T-cell (primary cell): ENCODE measurements at regions not wholly inside any gene's neighbourhood (a gene's known extent, or its start where the extent isn't known, plus 50 kb on each side); places are given as distances from the start of the nearest gene placed in this dataset.

Experiments used
- ATAC-seq, 4 experiments: fragments of 200-7000 bp in 3 of 4; fragments of 150-1000 bp in 1 of 4; cut with Tn5 transposase; replicated peaks in 1 of 4; 1 replicate in 3 of 4; 2 replicates in 1 of 4; pipeline ENCODE4 v1.10.0; 2021; ENCODE audit warnings: moderate library complexity in 3 of 4, mild to moderate bottlenecking in 2 of 4, moderate number of reproducible peaks in 1 of 4
- CTCF ChIA-PET, 2 donors: fragments of 300-600 bp; sonication (Branson Sonifier 250); formaldehyde crosslinking; loops; one replicate each; lab custom pipeline; 2022; ENCODE audit warnings: antibody characterized with exemption in 2 of 2; lab: Charles Lee
- POLR2A ChIA-PET, 2 donors: fragments of 300-600 bp; sonication (Branson Sonifier 250); formaldehyde crosslinking; loops; one replicate each; lab custom pipeline; 2022; ENCODE audit warnings: antibody characterized with exemption in 2 of 2; lab: Charles Lee
- DNase-seq, 35 experiments: peaks; one replicate each; pipeline versions ENCODE4 v3.0.0 to v3.0.0-alpha.2; 2013 to 2023
- H3K27ac ChIP-seq: one replicate; pipeline ENCODE4 v1.5.1; 2013; ENCODE audit warnings: low read length
- H3K27me3 ChIP-seq, 2 experiments: replicated peaks in 1 of 2; 1 replicate in 1 of 2; 2 replicates in 1 of 2; pipeline versions ENCODE4 v1.6.1 to v1.7.0; 2013; ENCODE audit warnings: low read length in 1 of 2, mixed read lengths in 1 of 2; ENCODE audit not compliant: control insufficient read depth in 2 of 2, insufficient read depth in 2 of 2; ENCODE audit errors: extremely low read depth in 1 of 2
- H3K36me3 ChIP-seq, 2 donors: 1 replicate in 1 of 2; 2 replicates in 1 of 2; pipeline versions ENCODE4 v1.6.1 to v1.7.0; 2013; ENCODE audit warnings: low read length in 1 of 2; ENCODE audit not compliant: control insufficient read depth in 2 of 2, insufficient read depth in 1 of 2; ENCODE audit errors: extremely low read depth in 1 of 2
- H3K4me1 ChIP-seq, 2 experiments: 1 replicate in 1 of 2; 2 replicates in 1 of 2; pipeline versions ENCODE4 v1.6.1 to v1.7.0; 2013; ENCODE audit warnings: low read length in 2 of 2, mixed read lengths in 1 of 2; ENCODE audit not compliant: insufficient read depth in 2 of 2, control insufficient read depth in 1 of 2; ENCODE audit errors: extremely low read depth in 1 of 2
- H3K4me3 ChIP-seq, 2 donors: 1 replicate in 1 of 2; 2 replicates in 1 of 2; pipeline versions ENCODE4 v1.5.1 to v1.7.0; 2013; ENCODE audit warnings: mild to moderate bottlenecking in 2 of 2, low read length in 1 of 2, moderate library complexity in 1 of 2; ENCODE audit not compliant: control insufficient read depth in 1 of 2; ENCODE audit errors: extremely low read depth in 1 of 2
- H3K9me3 ChIP-seq: 2 replicates; pipeline ENCODE4 v1.7.0; 2013
- H3K27ac Mint-ChIP-seq, 2 donors: one replicate each; pipeline ENCODE4 v1.8.0; 2020 to 2021; ENCODE audit warnings: mild to moderate bottlenecking in 2 of 2, mixed read lengths in 2 of 2
- H3K27me3 Mint-ChIP-seq, 2 donors: one replicate each; pipeline ENCODE4 v1.8.0; 2021 to 2022; ENCODE audit warnings: mixed read lengths in 2 of 2
- H3K36me3 Mint-ChIP-seq: one replicate; pipeline ENCODE4 v1.8.0; 2021; ENCODE audit warnings: mixed read lengths
- H3K4me1 Mint-ChIP-seq, 3 donors: one replicate each; pipeline ENCODE4 v1.8.0; 2020 to 2022; ENCODE audit warnings: mixed read lengths in 3 of 3, mild to moderate bottlenecking in 1 of 3
- H3K4me3 Mint-ChIP-seq, 3 donors: one replicate each; pipeline ENCODE4 v1.8.0; 2020 to 2022; ENCODE audit warnings: mild to moderate bottlenecking in 3 of 3, mixed read lengths in 3 of 3, moderate library complexity in 3 of 3
- H3K9me3 Mint-ChIP-seq, 3 donors: one replicate each; pipeline ENCODE4 v1.8.0; 2020 to 2022; ENCODE audit warnings: mixed read lengths in 3 of 3
- WGBS: methylation state at CpG from one replicate; pipeline ENCODE4 v1.1.5; 2013; ENCODE audit warnings: missing lambda C conversion rate; ENCODE audit not compliant: insufficient coverage; 5-methylcytosine and 5-hydroxymethylcytosine counted together

- H3K27me3 ChIP-seq = no peaks in the 10 kb centered on the region
- POLR2A ChIA-PET = no interaction called here
- no peaks in the 10 kb centered on the region for H3K9me3 ChIP-seq
- H3K36me3 Mint-ChIP-seq = no peaks in the 10 kb centered on the region
- no peak overlapping the region for H3K4me3 ChIP-seq
- 71% methylated on average over 1 of the region's 6 CpGs for WGBS
- H3K36me3 ChIP-seq = no peaks in the 10 kb centered on the region
- no peaks in the 10 kb centered on the region for H3K4me1 Mint-ChIP-seq
- no peaks in the 10 kb centered on the region for H3K4me1 ChIP-seq
- no peak overlapping the region for H3K27ac Mint-ChIP-seq
- H3K9me3 Mint-ChIP-seq = peaks cover 6 to 16% (median 10%) of the 10 kb centered on the region in 3 donors
- no peaks in the 10 kb centered on the region for H3K27me3 Mint-ChIP-seq
- no peak overlapping the region for H3K4me3 Mint-ChIP-seq
- CTCF ChIA-PET = no interaction called here
- ATAC-seq (no peak), DNase-seq (no peak)
- H3K27ac ChIP-seq = no peak overlapping the region
These were observed 463.6 kb upstream of the SOX9 start for GRCh38 chr17:71656964-71657858.

GRCh38 chr17:71658996-71659395 lies 461.8 kb upstream of the SOX9 start:
- no peak overlapping the region for H3K27ac Mint-ChIP-seq
- no peaks in the 10 kb centered on the region for H3K9me3 ChIP-seq
- no peak overlapping the region for H3K27ac ChIP-seq
- no peaks in the 10 kb centered on the region for H3K4me1 ChIP-seq
- POLR2A ChIA-PET = no interaction called here
- H3K36me3 Mint-ChIP-seq = no peaks in the 10 kb centered on the region
- 82% methylated on average over 6 of the region's 9 CpGs for WGBS
- H3K4me3 ChIP-seq = no peak overlapping the region
- CTCF ChIA-PET = no interaction called here
- no peaks in the 10 kb centered on the region for H3K4me1 Mint-ChIP-seq
- no peak for DNase-seq
- no peak overlapping the region for H3K4me3 Mint-ChIP-seq
- no peak for ATAC-seq
- H3K27me3 Mint-ChIP-seq = no peaks in the 10 kb centered on the region
- no peaks in the 10 kb centered on the region for H3K36me3 ChIP-seq
- H3K27me3 ChIP-seq = no peaks in the 10 kb centered on the region
- H3K9me3 Mint-ChIP-seq = peaks cover 2 to 16% (median 10%) of the 10 kb centered on the region in 3 donors

GRCh38 chr17:71664861-71665260 lies 456.0 kb upstream of the SOX9 start:
- H3K27ac Mint-ChIP-seq = no peak overlapping the region
- H3K4me3 Mint-ChIP-seq = no peak overlapping the region
- Histone ChIP-seq H3K9me3 (no peaks in the 10 kb centered on the region), H3K4me1 (no peaks in the 10 kb centered on the region), H3K36me3 (no peaks in the 10 kb centered on the region), H3K27me3 (no peaks in the 10 kb centered on the region), H3K27ac (no peak overlapping the region), H3K4me3 (no peak overlapping the region)
- H3K36me3 Mint-ChIP-seq = no peaks in the 10 kb centered on the region
- H3K4me1 Mint-ChIP-seq = no peaks in the 10 kb centered on the region
- H3K9me3 Mint-ChIP-seq = peaks cover 9 to 19% (median 18%) of the 10 kb centered on the region in 3 donors
- ChIA-PET POLR2A (no interaction called here), CTCF (no interaction called here)
- ATAC-seq (no peak), DNase-seq (no peak)
- H3K27me3 Mint-ChIP-seq = peaks cover 0 to 3% of the 10 kb centered on the region in 2 donors

- ChIA-PET POLR2A (no interaction called here), CTCF (no interaction called here)
- Mint-ChIP-seq H3K27me3 (peaks cover 0 to 3% of the 10 kb centered on the region in 2 donors), H3K36me3 (no peaks in the 10 kb centered on the region), H3K9me3 (peaks cover 9 to 22% (median 18%) of the 10 kb centered on the region in 3 donors), H3K4me1 (no peaks in the 10 kb centered on the region), H3K4me3 (no peak overlapping the region), H3K27ac (no peak overlapping the region)
- DNase-seq = no peak
- Histone ChIP-seq H3K4me1 (no peaks in the 10 kb centered on the region), H3K4me3 (no peak overlapping the region), H3K9me3 (no peaks in the 10 kb centered on the region), H3K27ac (no peak overlapping the region), H3K36me3 (no peaks in the 10 kb centered on the region), H3K27me3 (no peaks in the 10 kb centered on the region)
- no peak for ATAC-seq
- 39% methylated on average over 2 of the region's 2 CpGs for whole genome bisulfite sequencing
These were observed 454.8 kb upstream of the SOX9 start for GRCh38 chr17:71666047-71666446.

- H3K4me3 Mint-ChIP-seq = no peak overlapping the region
- H3K4me1 ChIP-seq = no peaks in the 10 kb centered on the region
- no peaks in the 10 kb centered on the region for H3K36me3 ChIP-seq
- ChIA-PET CTCF (no interaction called here), POLR2A (no interaction called here)
- no peak overlapping the region for H3K27ac Mint-ChIP-seq
- peaks cover 0 to 5% of the 10 kb centered on the region in 2 donors for H3K27me3 Mint-ChIP-seq
- no peak overlapping the region for H3K4me3 ChIP-seq
- DNase-seq (no peak), ATAC-seq (no peak)
- H3K9me3 Mint-ChIP-seq = peaks cover 9 to 22% (median 21%) of the 10 kb centered on the region in 3 donors
- H3K4me1 Mint-ChIP-seq = no peaks in the 10 kb centered on the region
- H3K36me3 Mint-ChIP-seq = no peaks in the 10 kb centered on the region
- no peaks in the 10 kb centered on the region for H3K27me3 ChIP-seq
- WGBS = no CpG with 5 or more reads among the region's 1 CpG
- no peak overlapping the region for H3K27ac ChIP-seq
- no peaks in the 10 kb centered on the region for H3K9me3 ChIP-seq
These were observed 453.2 kb upstream of the SOX9 start for GRCh38 chr17:71667661-71668060.

GRCh38 chr17:71668807-71669206 lies 452.0 kb upstream of the SOX9 start:
- WGBS = 95% methylated on average over 2 of the region's 2 CpGs
- DNase-seq (no peak), ATAC-seq (no peak)
- no peak overlapping the region for H3K4me3 Mint-ChIP-seq
- peaks cover 0 to 5% of the 10 kb centered on the region in 2 donors for H3K27me3 Mint-ChIP-seq
- H3K4me1 ChIP-seq = no peaks in the 10 kb centered on the region
- no peaks in the 10 kb centered on the region for H3K36me3 ChIP-seq
- H3K4me1 Mint-ChIP-seq = no peaks in the 10 kb centered on the region
- no peak overlapping the region for H3K27ac Mint-ChIP-seq
- peaks cover 9 to 22% (median 21%) of the 10 kb centered on the region in 3 donors for H3K9me3 Mint-ChIP-seq
- H3K27ac ChIP-seq = no peak overlapping the region
- ChIA-PET CTCF (no interaction called here), POLR2A (no interaction called here)
- H3K9me3 ChIP-seq = no peaks in the 10 kb centered on the region
- no peaks in the 10 kb centered on the region for H3K27me3 ChIP-seq
- H3K4me3 ChIP-seq = no peak overlapping the region
- no peaks in the 10 kb centered on the region for H3K36me3 Mint-ChIP-seq
